AG10803 (cell line): ENCODE measurements at regions not wholly inside any gene's neighbourhood (a gene's known extent, or its start where the extent isn't known, plus 50 kb on each side); places are given as distances from the start of the nearest gene placed in this dataset.

Source experiments
- DNase-seq: peaks from one replicate; pipeline ENCODE4 v3.0.0; 2010; ENCODE audit warnings: low read depth
- H3K4me3 ChIP-seq: 2 replicates; pipeline ENCODE4 v1.5.1; 2011; ENCODE audit warnings: mild to moderate bottlenecking, low read length, control low read depth
- CTCF ChIP-seq: conservative IDR thresholded peaks from 2 replicates; pipeline ENCODE4 v1.5.1; 2011; ENCODE audit warnings: mild to moderate bottlenecking, low read length, control low read depth, inconsistent platforms

- no peak for DNase-seq
- no peak for TF ChIP-seq CTCF
- H3K4me3 ChIP-seq, result no peak overlapping the region
Observed at GRCh38 chr9:80931163-80931562, 758.2 kb downstream of the TLE1 start.

GRCh38 chr9:80928697-80929096 is 760.6 kb downstream of the TLE1 start:
- no peak for TF ChIP-seq CTCF
- DNase-seq, result no peak
- no peak overlapping the region for H3K4me3 ChIP-seq

- TF ChIP-seq CTCF, result no peak
- no peak for DNase-seq
- no peak overlapping the region for H3K4me3 ChIP-seq
Observed at GRCh38 chr9:80926611-80927010, 762.7 kb downstream of the TLE1 start.

- no peak for TF ChIP-seq CTCF
- DNase-seq, result no peak
- H3K4me3 ChIP-seq, result no peak overlapping the region
Observed at GRCh38 chr9:80922544-80922943, 766.8 kb downstream of the TLE1 start.

GRCh38 chr9:80906728-80907127 is 782.6 kb downstream of the TLE1 start:
- TF ChIP-seq CTCF, result no peak
- H3K4me3 ChIP-seq, result no peak overlapping the region
- no peak for DNase-seq

- no peak for DNase-seq
- H3K4me3 ChIP-seq, result no peak overlapping the region
- no peak for TF ChIP-seq CTCF
Observed at GRCh38 chr9:80899208-80899607, 790.1 kb downstream of the TLE1 start.

- no peak for TF ChIP-seq CTCF
- no peak for DNase-seq
- no peak overlapping the region for H3K4me3 ChIP-seq
Observed at GRCh38 chr9:80893190-80893589, 796.2 kb downstream of the TLE1 start.
